ENCODE measurements at regions not wholly inside any gene's neighbourhood (a gene's known extent, or its start where the extent isn't known, plus 50 kb on each side); places are given as distances from the start of the nearest gene placed in this dataset.

DNA sequence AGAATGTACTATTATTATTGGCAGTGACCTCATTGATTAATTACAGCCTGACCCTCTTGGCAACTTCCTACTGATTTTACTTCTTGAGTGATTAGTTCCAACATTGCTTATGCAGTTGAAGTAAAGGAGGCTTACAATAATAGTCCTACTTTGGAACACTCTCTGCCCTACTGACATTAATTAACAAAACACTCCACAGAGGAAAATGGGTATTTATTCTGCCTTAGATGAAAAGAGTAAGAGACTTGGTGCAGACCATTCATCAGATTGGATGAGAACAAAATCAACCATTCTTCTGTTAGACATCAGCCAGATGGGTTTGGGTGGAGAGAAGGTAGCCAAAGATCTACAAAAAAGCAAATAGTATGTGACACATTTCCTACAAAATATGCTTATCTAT is 363.8 kb downstream of the FAT3 start:
- Histone ChIP-seq H3K27ac (ENCODE audit: low read length) (no peak overlapping the region), H3K36me3 (ENCODE audit: control insufficient read depth, insufficient read depth, low read length) (no peaks in the 10 kb centered on the region), H3K27me3 (ENCODE audit: control insufficient read depth, insufficient read depth, low read length) (no peaks in the 10 kb centered on the region), H3K4me1 (ENCODE audit: control insufficient read depth, insufficient read depth, low read length) (no peaks in the 10 kb centered on the region), H3K4me3 (ENCODE audit: low read depth in 2 of 2, low read length in 2 of 2) (no peak overlapping the region), H3K9me3 (ENCODE audit: control insufficient read depth, insufficient read depth, low read depth, low read length) (no peaks in the 10 kb centered on the region)
- in situ Hi-C loops (cut with HindIII; ENCODE audit: low pct_unique_long_range_greater_than_20kb, low sequenced_read_pairs) = no loop called here
- intact Hi-C loops (cut with micrococcal nuclease; ENCODE audit: unreplicated experiment) = no loop called here
- ATAC-seq (no peak), DNase-seq (ENCODE audit: low read depth, low spot score) (no peak)
- POLR2A ChIA-PET = no interaction called here
- TF ChIP-seq, protein P1, sequence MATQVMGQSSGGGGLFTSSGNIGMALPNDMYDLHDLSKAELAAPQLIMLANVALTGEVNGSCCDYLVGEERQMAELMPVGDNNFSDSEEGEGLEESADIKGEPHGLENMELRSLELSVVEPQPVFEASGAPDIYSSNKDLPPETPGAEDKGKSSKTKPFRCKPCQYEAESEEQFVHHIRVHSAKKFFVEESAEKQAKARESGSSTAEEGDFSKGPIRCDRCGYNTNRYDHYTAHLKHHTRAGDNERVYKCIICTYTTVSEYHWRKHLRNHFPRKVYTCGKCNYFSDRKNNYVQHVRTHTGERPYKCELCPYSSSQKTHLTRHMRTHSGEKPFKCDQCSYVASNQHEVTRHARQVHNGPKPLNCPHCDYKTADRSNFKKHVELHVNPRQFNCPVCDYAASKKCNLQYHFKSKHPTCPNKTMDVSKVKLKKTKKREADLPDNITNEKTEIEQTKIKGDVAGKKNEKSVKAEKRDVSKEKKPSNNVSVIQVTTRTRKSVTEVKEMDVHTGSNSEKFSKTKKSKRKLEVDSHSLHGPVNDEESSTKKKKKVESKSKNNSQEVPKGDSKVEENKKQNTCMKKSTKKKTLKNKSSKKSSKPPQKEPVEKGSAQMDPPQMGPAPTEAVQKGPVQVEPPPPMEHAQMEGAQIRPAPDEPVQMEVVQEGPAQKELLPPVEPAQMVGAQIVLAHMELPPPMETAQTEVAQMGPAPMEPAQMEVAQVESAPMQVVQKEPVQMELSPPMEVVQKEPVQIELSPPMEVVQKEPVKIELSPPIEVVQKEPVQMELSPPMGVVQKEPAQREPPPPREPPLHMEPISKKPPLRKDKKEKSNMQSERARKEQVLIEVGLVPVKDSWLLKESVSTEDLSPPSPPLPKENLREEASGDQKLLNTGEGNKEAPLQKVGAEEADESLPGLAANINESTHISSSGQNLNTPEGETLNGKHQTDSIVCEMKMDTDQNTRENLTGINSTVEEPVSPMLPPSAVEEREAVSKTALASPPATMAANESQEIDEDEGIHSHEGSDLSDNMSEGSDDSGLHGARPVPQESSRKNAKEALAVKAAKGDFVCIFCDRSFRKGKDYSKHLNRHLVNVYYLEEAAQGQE (IDR thresholded peaks at IDR 0.05; ENCODE audit: insufficient read depth in 1 of 2, low read depth in 2 of 2, low read length in 1 of 2) = no peak
- TF ChIP-seq POLR2AphosphoS5 (IDR thresholded peaks at IDR 0.05; ENCODE audit: low read depth, low read length) = no peak
- TF ChIP-seq, protein P2, sequence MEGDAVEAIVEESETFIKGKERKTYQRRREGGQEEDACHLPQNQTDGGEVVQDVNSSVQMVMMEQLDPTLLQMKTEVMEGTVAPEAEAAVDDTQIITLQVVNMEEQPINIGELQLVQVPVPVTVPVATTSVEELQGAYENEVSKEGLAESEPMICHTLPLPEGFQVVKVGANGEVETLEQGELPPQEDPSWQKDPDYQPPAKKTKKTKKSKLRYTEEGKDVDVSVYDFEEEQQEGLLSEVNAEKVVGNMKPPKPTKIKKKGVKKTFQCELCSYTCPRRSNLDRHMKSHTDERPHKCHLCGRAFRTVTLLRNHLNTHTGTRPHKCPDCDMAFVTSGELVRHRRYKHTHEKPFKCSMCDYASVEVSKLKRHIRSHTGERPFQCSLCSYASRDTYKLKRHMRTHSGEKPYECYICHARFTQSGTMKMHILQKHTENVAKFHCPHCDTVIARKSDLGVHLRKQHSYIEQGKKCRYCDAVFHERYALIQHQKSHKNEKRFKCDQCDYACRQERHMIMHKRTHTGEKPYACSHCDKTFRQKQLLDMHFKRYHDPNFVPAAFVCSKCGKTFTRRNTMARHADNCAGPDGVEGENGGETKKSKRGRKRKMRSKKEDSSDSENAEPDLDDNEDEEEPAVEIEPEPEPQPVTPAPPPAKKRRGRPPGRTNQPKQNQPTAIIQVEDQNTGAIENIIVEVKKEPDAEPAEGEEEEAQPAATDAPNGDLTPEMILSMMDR (IDR thresholded peaks at IDR 0.05) = no peak
- TF ChIP-seq SIN3A (IDR thresholded peaks at IDR 0.05; ENCODE audit: borderline replicate concordance, insufficient read depth, low read depth, low read length) = no peak
- TF ChIP-seq TCF7L2 (IDR thresholded peaks at IDR 0.05; ENCODE audit: low read depth, low read length) = no peak
- BruUV-seq (replicated peaks) = no TSS peak
- CTCF ChIA-PET = no interaction called here

DNA sequence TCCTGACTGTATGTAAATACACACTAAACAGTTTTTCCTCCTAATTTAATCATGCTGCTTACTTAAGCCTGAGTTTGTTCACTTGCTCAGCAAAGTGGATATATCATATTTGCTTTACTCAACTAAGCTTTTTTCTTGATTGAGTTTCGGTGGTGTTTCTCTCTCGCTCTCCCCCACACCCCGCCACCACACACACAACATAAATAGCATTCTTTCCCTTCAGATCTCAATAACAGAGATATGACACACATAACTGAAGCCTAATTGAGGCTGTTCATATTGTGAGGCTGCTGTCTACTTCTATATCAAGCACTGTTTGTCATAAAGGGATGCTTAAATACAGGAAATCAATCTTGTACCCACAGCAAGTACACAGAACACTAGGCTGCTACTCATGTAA is 364.9 kb downstream of the FAT3 start:
- no peaks in the 10 kb centered on the region for H3K27me3 ChIP-seq (ENCODE audit: control insufficient read depth, insufficient read depth, low read length)
- POLR2A ChIA-PET = no interaction called here
- H3K36me3 ChIP-seq (ENCODE audit: control insufficient read depth, insufficient read depth, low read length) = no peaks in the 10 kb centered on the region
- TF ChIP-seq, protein P1 (IDR thresholded peaks at IDR 0.05; ENCODE audit: insufficient read depth in 1 of 2, low read depth in 2 of 2, low read length in 1 of 2) = no peak
- TF ChIP-seq POLR2AphosphoS5 (IDR thresholded peaks at IDR 0.05; ENCODE audit: low read depth, low read length) = no peak
- ATAC-seq (no peak), DNase-seq (ENCODE audit: low read depth, low spot score) (no peak)
- no peak overlapping the region for H3K4me3 ChIP-seq (ENCODE audit: low read depth in 2 of 2, low read length in 2 of 2)
- in situ Hi-C loops (cut with HindIII; ENCODE audit: low pct_unique_long_range_greater_than_20kb, low sequenced_read_pairs) (no loop called here), intact Hi-C loops (cut with micrococcal nuclease; ENCODE audit: unreplicated experiment) (no loop called here)
- H3K9me3 ChIP-seq (ENCODE audit: control insufficient read depth, insufficient read depth, low read depth, low read length) = no peaks in the 10 kb centered on the region
- H3K27ac ChIP-seq (ENCODE audit: low read length) = no peak overlapping the region
- no peaks in the 10 kb centered on the region for H3K4me1 ChIP-seq (ENCODE audit: control insufficient read depth, insufficient read depth, low read length)
- no TSS peak for BruUV-seq (replicated peaks)
- CTCF ChIA-PET = no interaction called here

All from Panc1 (cell line).